H9 (cell line): ENCODE measurements at regions not wholly inside any gene's neighbourhood (a gene's known extent, or its start where the extent isn't known, plus 50 kb on each side); places are given as distances from the start of the nearest gene placed in this dataset.

Source experiments
- DNase-seq: peaks from one replicate; pipeline ENCODE4 v3.0.0-alpha.2; 2017
- H2AFZ ChIP-seq: one replicate; pipeline ENCODE4 v1.6.1; 2013; ENCODE audit warnings: mild to moderate bottlenecking, low read length, control low read depth, moderate library complexity
- H2AK5ac ChIP-seq: 2 replicates; pipeline ENCODE4 v1.6.1; 2013; ENCODE audit warnings: low read length, control low read depth, mixed read lengths; ENCODE audit not compliant: insufficient read length
- H2BK120ac ChIP-seq: one replicate; pipeline ENCODE4 v1.6.1; 2013; ENCODE audit warnings: low read depth, mild to moderate bottlenecking, low read length, control low read depth, inconsistent platforms; ENCODE audit not compliant: poor library complexity, severe bottlenecking
- H2BK12ac ChIP-seq: 2 replicates; pipeline ENCODE4 v1.6.1; 2013; ENCODE audit warnings: low read length, control low read depth, mixed read lengths, low read depth; ENCODE audit not compliant: insufficient read length
- H2BK15ac ChIP-seq: 2 replicates; pipeline ENCODE4 v1.6.1; 2013; ENCODE audit warnings: low read depth, low read length, control low read depth
- H2BK20ac ChIP-seq: one replicate; pipeline ENCODE4 v1.6.1; 2013; ENCODE audit warnings: low read depth, mild to moderate bottlenecking, low read length, control low read depth, inconsistent platforms; ENCODE audit not compliant: poor library complexity, severe bottlenecking
- H2BK5ac ChIP-seq: 2 replicates; pipeline ENCODE4 v1.6.1; 2013; ENCODE audit warnings: low read length, control low read depth, mixed read lengths; ENCODE audit not compliant: insufficient read length
- H3K14ac ChIP-seq: 2 replicates; pipeline ENCODE4 v1.6.1; 2013; ENCODE audit warnings: low read length, control low read depth; ENCODE audit not compliant: insufficient read depth
- H3K18ac ChIP-seq: 2 replicates; pipeline ENCODE4 v1.6.1; 2013; ENCODE audit warnings: low read depth, mild to moderate bottlenecking, mixed read lengths, low read length, control low read depth; ENCODE audit not compliant: insufficient read length
- H3K23ac ChIP-seq: 2 replicates; pipeline ENCODE4 v1.6.1; 2013; ENCODE audit warnings: low read length, control low read depth, mixed read lengths, low read depth; ENCODE audit not compliant: insufficient read length
- H3K23me2 ChIP-seq: 2 replicates; pipeline ENCODE4 v1.6.1; 2013; ENCODE audit warnings: low read depth, mild to moderate bottlenecking, mixed read lengths, low read length, control low read depth; ENCODE audit not compliant: insufficient read length, poor library complexity, severe bottlenecking
- H3K27ac ChIP-seq: 2 replicates; pipeline ENCODE4 v1.5.1; 2013; ENCODE audit warnings: low read length, control low read depth, mixed read lengths, low read depth; ENCODE audit not compliant: insufficient read length
- H3K27me3 ChIP-seq: 2 replicates; pipeline ENCODE4 v1.6.1; 2013; ENCODE audit warnings: low read length, control low read depth, inconsistent platforms; ENCODE audit not compliant: insufficient read depth
- H3K4ac ChIP-seq: 2 replicates; pipeline ENCODE4 v1.6.1; 2013; ENCODE audit warnings: low read depth, mild to moderate bottlenecking, control low read depth, inconsistent platforms, low read length, moderate library complexity
- H3K4me1 ChIP-seq: 2 replicates; pipeline ENCODE4 v1.6.1; 2013; ENCODE audit warnings: low read length, control low read depth, inconsistent platforms; ENCODE audit not compliant: insufficient read depth
- H3K4me2 ChIP-seq: 2 replicates; pipeline ENCODE4 v1.6.1; 2013; ENCODE audit warnings: low read length, control low read depth, mixed read lengths; ENCODE audit not compliant: insufficient read length, insufficient read depth
- H3K56ac ChIP-seq: 2 replicates; pipeline ENCODE4 v1.6.1; 2013; ENCODE audit warnings: low read depth, mild to moderate bottlenecking, mixed read lengths, low read length, control low read depth; ENCODE audit not compliant: insufficient read length
- H3K79me1 ChIP-seq: 2 replicates; pipeline ENCODE4 v1.6.1; 2013; ENCODE audit warnings: low read depth, mild to moderate bottlenecking, moderate library complexity, low read length, control low read depth, inconsistent platforms; ENCODE audit not compliant: insufficient read depth, poor library complexity, severe bottlenecking
- H3K79me2 ChIP-seq: 2 replicates; pipeline ENCODE4 v1.6.1; 2013; ENCODE audit warnings: low read length, control low read depth, inconsistent platforms; ENCODE audit not compliant: insufficient read depth
- H3K9ac ChIP-seq: 2 replicates; pipeline ENCODE4 v1.6.1; 2013; ENCODE audit warnings: low read length, control low read depth, mixed read lengths; ENCODE audit not compliant: insufficient read length; ENCODE audit errors: extremely low read depth
- H3K9me3 ChIP-seq: one replicate; pipeline ENCODE4 v1.6.1; 2013; ENCODE audit warnings: low read depth, low read length, inconsistent platforms; ENCODE audit not compliant: control insufficient read depth
- H3T11ph ChIP-seq: one replicate; pipeline ENCODE4 v1.6.1; 2013; ENCODE audit warnings: mild to moderate bottlenecking, low read length, control low read depth, inconsistent platforms
- H4K20me1 ChIP-seq: one replicate; pipeline ENCODE4 v1.6.1; 2013; ENCODE audit not compliant: control insufficient read depth, insufficient read length, insufficient read depth
- H4K5ac ChIP-seq: 2 replicates; pipeline ENCODE4 v1.6.1; 2013; ENCODE audit warnings: low read depth, mild to moderate bottlenecking, mixed read lengths, low read length, control low read depth; ENCODE audit not compliant: insufficient read length
- H4K8ac ChIP-seq: replicated peaks from 2 replicates; pipeline ENCODE4 v1.6.1; 2013; ENCODE audit warnings: low read length, control low read depth, mixed read lengths, low read depth; ENCODE audit not compliant: insufficient read length
- H4K91ac ChIP-seq: 2 replicates; pipeline ENCODE4 v1.6.1; 2013; ENCODE audit warnings: low read depth, mild to moderate bottlenecking, moderate library complexity, mixed read lengths, low read length, control low read depth; ENCODE audit not compliant: insufficient read length
- H3K27ac Mint-ChIP-seq, 3 experiments: 2 replicates in 2 of 3; 3 replicates in 1 of 3; pipeline ENCODE4 v1.8.0; 2020 to 2021; ENCODE audit warnings: mixed read lengths in 3 of 3, mild to moderate bottlenecking in 1 of 3, moderate library complexity in 1 of 3
- H3K27me3 Mint-ChIP-seq: 2 replicates; pipeline ENCODE4 v1.8.0; 2021; ENCODE audit warnings: low read depth, mild to moderate bottlenecking, moderate library complexity, mixed read lengths
- H3K36me3 Mint-ChIP-seq, 3 experiments: 2 replicates in 2 of 3; 3 replicates in 1 of 3; pipeline ENCODE4 v1.8.0; 2020 to 2021; ENCODE audit warnings: low read depth in 3 of 3, mixed read lengths in 3 of 3; ENCODE audit not compliant: insufficient read depth in 1 of 3
- H3K4me1 Mint-ChIP-seq, 2 experiments: 2 replicates each; pipeline ENCODE4 v1.8.0; 2020; ENCODE audit warnings: mixed read lengths in 2 of 2
- H3K4me3 Mint-ChIP-seq, 2 experiments: 2 replicates in 1 of 2; 3 replicates in 1 of 2; pipeline ENCODE4 v1.8.0; 2020 to 2021; ENCODE audit warnings: mild to moderate bottlenecking in 2 of 2, mixed read lengths in 2 of 2, moderate library complexity in 1 of 2
- H3K9me3 Mint-ChIP-seq, 2 experiments: 2 replicates in 1 of 2; 3 replicates in 1 of 2; pipeline ENCODE4 v1.8.0; 2020; ENCODE audit warnings: mild to moderate bottlenecking in 2 of 2, mixed read lengths in 2 of 2, moderate library complexity in 1 of 2
- WGBS: extraction: QIAGEN DNeasy Blood & Tissue Kit; methylation state at CpG from one replicate; pipeline ENCODE4 v1.1.7; 2013; ENCODE audit warnings: missing lambda C conversion rate, low lambda C conversion rate, mixed read lengths; ENCODE audit not compliant: insufficient read length; ENCODE audit errors: extremely low coverage; 5-methylcytosine and 5-hydroxymethylcytosine counted together
- TF ChIP-seq, protein P1 (sequence below): fragments of 200-600 bp; sonication (generic); conservative IDR thresholded peaks from 3 replicates; pipeline ENCODE4 v1.8.0; 2021; ENCODE audit warnings: antibody characterized with exemption, mild to moderate bottlenecking

DNA sequence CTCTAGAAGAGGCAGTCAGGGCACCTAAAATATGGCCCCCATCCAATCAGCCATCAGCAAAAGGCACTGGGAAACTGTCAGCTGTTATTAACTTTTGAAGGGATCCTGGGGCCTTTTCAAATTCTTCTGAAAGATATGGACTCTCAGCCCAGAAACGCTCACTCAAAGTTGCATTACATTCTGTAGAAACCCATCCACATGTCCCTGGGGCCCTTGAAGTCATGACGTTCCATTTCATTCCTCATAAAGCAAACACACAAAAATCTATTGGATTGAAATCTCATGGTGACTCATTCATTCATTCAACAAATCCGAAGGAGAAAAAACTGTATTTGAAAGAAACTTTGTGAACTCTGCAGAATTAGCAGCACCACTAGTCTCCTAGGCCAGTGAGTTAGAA, 215.3 kb downstream of the C16orf95 start:
- DNase-seq = no peak
- no peak overlapping the region for H3K4me3 Mint-ChIP-seq

More for the DNA sequence above, 215.3 kb downstream of the C16orf95 start:
- Histone ChIP-seq H4K8ac (no peak overlapping the region), H2BK12ac (no peak overlapping the region), H3K23ac (no peak overlapping the region), H4K91ac (no peak overlapping the region), H4K20me1 (no peaks in the 10 kb centered on the region), H3T11ph (no peak overlapping the region), H3K9ac (no peak overlapping the region), H3K23me2 (no peaks in the 10 kb centered on the region), H3K79me1 (no peaks in the 10 kb centered on the region), H3K56ac (no peak overlapping the region), H3K14ac (no peak overlapping the region), H2BK5ac (no peak overlapping the region), H3K18ac (no peak overlapping the region), H3K4me1 (peaks cover 6% of the 10 kb centered on the region; the same call in 1 of the 2 replicates), H3K27me3 (no peaks in the 10 kb centered on the region), H3K27ac (no peak overlapping the region), H2BK120ac (no peak overlapping the region), H2BK15ac (no peak overlapping the region), H3K79me2 (no peaks in the 10 kb centered on the region), H2AFZ (no peak overlapping the region), H3K4me2 (no peak overlapping the region), H2BK20ac (no peak overlapping the region), H3K4ac (no peak overlapping the region), H3K9me3 (no peaks in the 10 kb centered on the region), H4K5ac (no peak overlapping the region), H2AK5ac (no peak overlapping the region)
- TF ChIP-seq, protein P1, sequence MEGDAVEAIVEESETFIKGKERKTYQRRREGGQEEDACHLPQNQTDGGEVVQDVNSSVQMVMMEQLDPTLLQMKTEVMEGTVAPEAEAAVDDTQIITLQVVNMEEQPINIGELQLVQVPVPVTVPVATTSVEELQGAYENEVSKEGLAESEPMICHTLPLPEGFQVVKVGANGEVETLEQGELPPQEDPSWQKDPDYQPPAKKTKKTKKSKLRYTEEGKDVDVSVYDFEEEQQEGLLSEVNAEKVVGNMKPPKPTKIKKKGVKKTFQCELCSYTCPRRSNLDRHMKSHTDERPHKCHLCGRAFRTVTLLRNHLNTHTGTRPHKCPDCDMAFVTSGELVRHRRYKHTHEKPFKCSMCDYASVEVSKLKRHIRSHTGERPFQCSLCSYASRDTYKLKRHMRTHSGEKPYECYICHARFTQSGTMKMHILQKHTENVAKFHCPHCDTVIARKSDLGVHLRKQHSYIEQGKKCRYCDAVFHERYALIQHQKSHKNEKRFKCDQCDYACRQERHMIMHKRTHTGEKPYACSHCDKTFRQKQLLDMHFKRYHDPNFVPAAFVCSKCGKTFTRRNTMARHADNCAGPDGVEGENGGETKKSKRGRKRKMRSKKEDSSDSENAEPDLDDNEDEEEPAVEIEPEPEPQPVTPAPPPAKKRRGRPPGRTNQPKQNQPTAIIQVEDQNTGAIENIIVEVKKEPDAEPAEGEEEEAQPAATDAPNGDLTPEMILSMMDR = no peak
- no peaks in the 10 kb centered on the region; the same call in none of the 2 replicates for H3K27me3 Mint-ChIP-seq
- no peaks in the 10 kb centered on the region for H3K9me3 Mint-ChIP-seq
- H3K4me1 Mint-ChIP-seq = peaks cover 30 to 40% of the 10 kb centered on the region in 2 experiments
- H3K27ac Mint-ChIP-seq = no peak overlapping the region
- no CpG with 5 or more reads among the region's 3 CpGs for WGBS
- H3K36me3 Mint-ChIP-seq = no peaks in the 10 kb centered on the region
